GM19240 (cell line): ENCODE measurements at regions not wholly inside any gene's neighbourhood (a gene's known extent, or its start where the extent isn't known, plus 50 kb on each side); places are given as distances from the start of the nearest gene placed in this dataset.
"Not testable (repeated sequence)": the region's sequence is repeated elsewhere in the genome, so short reads cannot be mapped to it uniquely, and the experiment has no call there.

Experiments
- DNase-seq: peaks from one replicate; pipeline ENCODE4 v3.0.0; 2011; ENCODE audit warnings: low spot score; ENCODE audit not compliant: insufficient read length

- DNase-seq = no peak
These were observed 79.5 kb downstream of the FAM161A start for GRCh38 chr2:61774351-61774750.

GRCh38 chr2:61771904-61772845, 81.7 kb downstream of the FAM161A start:
- DNase-seq = no peak

- DNase-seq = no peak
These were observed 83.1 kb downstream of the FAM161A start for GRCh38 chr2:61770746-61771145.

- DNase-seq = no peak
These were observed 83.6 kb downstream of the FAM161A start for GRCh38 chr2:61770298-61770697.

GRCh38 chr2:61769093-61769675, 84.7 kb downstream of the FAM161A start:
- no peak for DNase-seq

GRCh38 chr2:61764035-61764800, 89.6 kb downstream of the FAM161A start:
- DNase-seq = peak; percentile 78

- no peak for DNase-seq
These were observed 90.2 kb downstream of the FAM161A start for GRCh38 chr2:61763605-61764034.

GRCh38 chr2:61762292-61762691, 91.6 kb downstream of the FAM161A start:
- DNase-seq = no peak

GRCh38 chr2:61759718-61760117, 94.1 kb downstream of the FAM161A start:
- DNase-seq = no peak

GRCh38 chr2:61759005-61759404, 94.9 kb downstream of the FAM161A start:
- DNase-seq = no peak

- DNase-seq = no peak
These were observed 95.7 kb downstream of the FAM161A start for GRCh38 chr2:61758159-61758558.

GRCh38 chr2:61753512-61753911, 100.3 kb downstream of the FAM161A start:
- no peak for DNase-seq

- no peak for DNase-seq
These were observed 103.2 kb downstream of the FAM161A start for GRCh38 chr2:61750624-61751023.

GRCh38 chr2:61742955-61743354, 110.9 kb downstream of the FAM161A start:
- no peak for DNase-seq

- DNase-seq = no peak
These were observed 116.0 kb downstream of the FAM161A start for GRCh38 chr2:61737841-61738240.

GRCh38 chr2:61736953-61737352, 116.9 kb downstream of the FAM161A start:
- no peak for DNase-seq

- DNase-seq = no peak
These were observed 120.3 kb downstream of the FAM161A start for GRCh38 chr2:61733563-61733962.

GRCh38 chr2:61732787-61733186, 121.1 kb downstream of the FAM161A start:
- no peak for DNase-seq

- DNase-seq = no peak
These were observed 126.1 kb downstream of the FAM161A start for GRCh38 chr2:61727746-61728145.

- no peak for DNase-seq
These were observed 127.2 kb downstream of the FAM161A start for GRCh38 chr2:61726456-61727209.

- not testable (repeated sequence) for DNase-seq
These were observed 130.5 kb downstream of the FAM161A start for GRCh38 chr2:61723364-61723763.
